ENCODE measurements at regions not wholly inside any gene's neighbourhood (a gene's known extent, or its start where the extent isn't known, plus 50 kb on each side); places are given as distances from the start of the nearest gene placed in this dataset.

DNA sequence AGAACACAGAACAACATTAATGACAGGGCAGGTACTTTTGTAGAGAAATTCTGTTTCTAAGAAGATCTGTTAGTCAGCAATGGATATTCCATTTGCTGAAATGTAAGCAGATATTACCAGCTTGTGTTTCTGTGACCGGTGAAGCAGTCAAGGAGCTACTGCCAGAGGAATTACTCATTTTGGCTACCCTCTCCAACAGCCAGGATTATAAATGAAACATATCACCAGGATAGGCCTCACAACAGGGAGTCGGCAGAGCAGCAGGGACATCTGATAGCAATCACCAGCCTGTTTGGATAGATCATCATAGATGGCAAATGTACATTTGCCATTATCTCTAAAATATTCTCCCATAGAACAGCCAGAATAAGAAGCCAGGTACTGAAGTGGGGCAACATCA is 440.7 kb downstream of the KCNH5 start:
- H3K27ac ChIP-seq: no peak overlapping the region
- ATAC-seq (no peak), DNase-seq (no peak)
- H3K9me3 ChIP-seq: peaks cover 0 to 16% (median 0%) of the 10 kb centered on the region in 12 donors
- intact Hi-C loops (cut with DNase I): no loop called here
- no peak overlapping the region for H3K4me3 ChIP-seq
- H3K27me3 ChIP-seq: no peaks in the 10 kb centered on the region
- no peaks in the 10 kb centered on the region for H3K36me3 ChIP-seq
- no peak for TF ChIP-seq POLR2A (IDR thresholded peaks at IDR 0.05)
- TF ChIP-seq, protein P1, sequence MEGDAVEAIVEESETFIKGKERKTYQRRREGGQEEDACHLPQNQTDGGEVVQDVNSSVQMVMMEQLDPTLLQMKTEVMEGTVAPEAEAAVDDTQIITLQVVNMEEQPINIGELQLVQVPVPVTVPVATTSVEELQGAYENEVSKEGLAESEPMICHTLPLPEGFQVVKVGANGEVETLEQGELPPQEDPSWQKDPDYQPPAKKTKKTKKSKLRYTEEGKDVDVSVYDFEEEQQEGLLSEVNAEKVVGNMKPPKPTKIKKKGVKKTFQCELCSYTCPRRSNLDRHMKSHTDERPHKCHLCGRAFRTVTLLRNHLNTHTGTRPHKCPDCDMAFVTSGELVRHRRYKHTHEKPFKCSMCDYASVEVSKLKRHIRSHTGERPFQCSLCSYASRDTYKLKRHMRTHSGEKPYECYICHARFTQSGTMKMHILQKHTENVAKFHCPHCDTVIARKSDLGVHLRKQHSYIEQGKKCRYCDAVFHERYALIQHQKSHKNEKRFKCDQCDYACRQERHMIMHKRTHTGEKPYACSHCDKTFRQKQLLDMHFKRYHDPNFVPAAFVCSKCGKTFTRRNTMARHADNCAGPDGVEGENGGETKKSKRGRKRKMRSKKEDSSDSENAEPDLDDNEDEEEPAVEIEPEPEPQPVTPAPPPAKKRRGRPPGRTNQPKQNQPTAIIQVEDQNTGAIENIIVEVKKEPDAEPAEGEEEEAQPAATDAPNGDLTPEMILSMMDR (IDR thresholded peaks at IDR 0.05): no peak
- 64 to 84% (median 78%) methylated on average over 2 of the region's 2 CpGs for WGBS, 4 donors
- H3K4me1 ChIP-seq: no peaks in the 10 kb centered on the region

DNA sequence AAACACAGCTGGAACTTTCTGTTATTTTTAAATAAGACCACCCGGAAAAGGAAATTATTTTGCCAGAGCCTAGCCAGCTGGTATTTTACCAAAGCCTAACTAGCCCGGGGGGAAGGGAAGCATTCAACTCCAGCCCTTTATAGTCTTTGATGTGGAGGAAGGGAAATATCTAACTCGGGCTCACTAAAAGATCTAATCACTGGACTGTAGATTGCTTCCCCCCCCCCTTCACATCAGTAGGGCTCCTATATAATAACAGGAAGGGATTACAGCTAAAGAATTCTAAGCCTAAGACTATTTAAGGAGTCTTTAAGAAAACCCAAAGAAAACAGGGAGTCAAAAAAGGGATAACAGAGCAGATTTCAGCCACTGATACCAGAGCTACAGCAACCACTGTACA is 431.1 kb downstream of the KCNH5 start:
- WGBS, 4 donors: 13 to 30% (median 17%) methylated on average over 3 of the region's 3 CpGs

DNA sequence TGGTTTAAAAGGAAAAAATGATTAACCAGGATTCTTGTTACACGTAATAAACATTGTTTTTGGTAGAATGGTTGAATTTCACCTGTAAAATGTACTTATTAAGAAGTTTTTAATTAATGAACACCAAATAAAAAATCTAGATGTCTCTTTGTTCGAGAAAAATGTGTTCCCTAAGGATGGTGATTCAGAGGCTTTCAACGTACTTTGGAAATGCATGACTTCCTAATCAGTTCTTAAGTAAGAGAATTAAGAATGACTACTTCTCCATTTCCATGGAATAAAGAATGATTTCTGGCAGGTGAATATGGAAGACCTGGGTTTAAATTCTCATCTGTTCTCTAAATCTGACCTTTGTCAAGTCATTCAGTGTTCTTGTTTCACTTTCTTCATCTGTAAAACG is 428.6 kb downstream of the KCNH5 start:
- TF ChIP-seq, protein P1 (IDR thresholded peaks at IDR 0.05): no peak
- TF ChIP-seq POLR2A (IDR thresholded peaks at IDR 0.05): no peak
- intact Hi-C loops (cut with DNase I): no loop called here
- no peak overlapping the region for H3K27ac ChIP-seq
- no peak for DNase-seq
- no peak for ATAC-seq
- no peaks in the 10 kb centered on the region for H3K36me3 ChIP-seq
- H3K4me1 ChIP-seq: no peaks in the 10 kb centered on the region
- no peak overlapping the region for H3K4me3 ChIP-seq
- H3K9me3 ChIP-seq: no peaks in the 10 kb centered on the region
- H3K27me3 ChIP-seq: no peaks in the 10 kb centered on the region
- 61 to 69% (median 63%) methylated on average over 4 of the region's 4 CpGs for WGBS, 4 donors

More for the DNA sequence above, 431.1 kb downstream of the KCNH5 start:
- H3K36me3 ChIP-seq: no peaks in the 10 kb centered on the region
- H3K4me1 ChIP-seq: no peaks in the 10 kb centered on the region
- TF ChIP-seq, protein P1 (IDR thresholded peaks at IDR 0.05): no peak
- TF ChIP-seq POLR2A (IDR thresholded peaks at IDR 0.05): no peak
- DNase-seq (no peak), ATAC-seq (no peak)
- H3K27ac ChIP-seq: no peak overlapping the region
- no peak overlapping the region for H3K4me3 ChIP-seq
- H3K9me3 ChIP-seq: no peaks in the 10 kb centered on the region
- H3K27me3 ChIP-seq: no peaks in the 10 kb centered on the region
- intact Hi-C loops (cut with DNase I): no loop called here

DNA sequence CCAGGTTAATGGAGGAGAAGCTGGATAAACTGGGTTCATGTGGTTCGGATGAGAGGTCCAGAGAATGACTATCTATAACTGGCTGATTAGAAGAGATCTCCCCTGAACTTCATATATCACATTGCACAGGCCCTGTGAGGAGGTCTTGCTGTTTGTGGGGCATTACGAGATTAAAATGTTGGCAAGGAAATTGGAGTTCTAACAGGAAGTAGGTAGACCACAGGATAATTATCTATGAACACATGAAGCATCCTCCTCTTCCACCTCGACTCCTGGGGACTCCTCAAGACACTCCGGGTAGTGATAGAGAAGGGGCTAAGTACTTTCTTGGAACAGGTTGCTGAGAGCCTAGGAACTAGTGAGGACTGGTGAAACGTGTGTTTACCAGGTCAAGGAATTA is 418.8 kb downstream of the KCNH5 start:
- ATAC-seq: no peak
- intact Hi-C loops (cut with DNase I): no loop called here
- TF ChIP-seq, protein P1 (IDR thresholded peaks at IDR 0.05): no peak
- no peak for TF ChIP-seq POLR2A (IDR thresholded peaks at IDR 0.05)

More for the DNA sequence above, 418.8 kb downstream of the KCNH5 start:
- Histone ChIP-seq H3K27ac (no peak overlapping the region), H3K9me3 (peaks cover 0 to 4% (median 0%) of the 10 kb centered on the region in 12 donors), H3K27me3 (no peaks in the 10 kb centered on the region), H3K36me3 (no peaks in the 10 kb centered on the region), H3K4me1 (no peaks in the 10 kb centered on the region), H3K4me3 (no peak overlapping the region)
- 66 to 76% (median 70%) methylated on average over 5 of the region's 5 CpGs for WGBS, 4 donors
- no peak for DNase-seq

Data from heart left ventricle (tissue), 16 donors.